HUES6 (cell line): ENCODE measurements at regions not wholly inside any gene's neighbourhood (a gene's known extent, or its start where the extent isn't known, plus 50 kb on each side); places are given as distances from the start of the nearest gene placed in this dataset.

Source experiments
- H3K27ac ChIP-seq: 2 replicates; pipeline ENCODE4 v1.7.0; 2013; ENCODE audit warnings: low read depth, mild to moderate bottlenecking, low read length, inconsistent platforms
- H3K27me3 ChIP-seq: 2 replicates; pipeline ENCODE4 v1.6.1; 2013; ENCODE audit warnings: low read length; ENCODE audit not compliant: control insufficient read depth, insufficient read depth
- H3K36me3 ChIP-seq: 2 replicates; pipeline ENCODE4 v1.6.1; 2013; ENCODE audit warnings: low read length; ENCODE audit not compliant: control insufficient read depth, insufficient read depth
- H3K4me1 ChIP-seq: 2 replicates; pipeline ENCODE4 v1.6.1; 2013; ENCODE audit warnings: low read length; ENCODE audit not compliant: control insufficient read depth, insufficient read depth
- H3K4me3 ChIP-seq: 2 replicates; pipeline ENCODE4 v1.5.1; 2013; ENCODE audit warnings: low read depth, low read length
- H3K9ac ChIP-seq: one replicate; pipeline ENCODE4 v1.6.1; 2013; ENCODE audit warnings: mild to moderate bottlenecking, low read length
- H3K9me3 ChIP-seq: 2 replicates; pipeline ENCODE4 v1.6.1; 2013; ENCODE audit warnings: low read depth, low read length; ENCODE audit not compliant: control insufficient read depth, insufficient read depth

- Histone ChIP-seq H3K4me1 (no peaks in the 10 kb centered on the region), H3K27me3 (no peaks in the 10 kb centered on the region), H3K4me3 (no peak overlapping the region), H3K9me3 (no peaks in the 10 kb centered on the region), H3K36me3 (no peaks in the 10 kb centered on the region), H3K27ac (no peak overlapping the region), H3K9ac (no peak overlapping the region)
Measured at GRCh38 chr7:1345796-1346755, 113.2 kb downstream of the MICALL2 start.

- Histone ChIP-seq H3K9me3 (no peaks in the 10 kb centered on the region), H3K27me3 (no peaks in the 10 kb centered on the region), H3K27ac (no peak overlapping the region)
Measured at GRCh38 chr7:1346851-1347250, 112.4 kb downstream of the MICALL2 start.

GRCh38 chr7:1348096-1348822 is 111.0 kb downstream of the MICALL2 start:
- Histone ChIP-seq H3K9me3 (no peaks in the 10 kb centered on the region), H3K27ac (no peak overlapping the region), H3K36me3 (no peaks in the 10 kb centered on the region), H3K4me1 (no peaks in the 10 kb centered on the region), H3K4me3 (no peak overlapping the region), H3K9ac (no peak overlapping the region), H3K27me3 (no peaks in the 10 kb centered on the region)

More at GRCh38 chr7:1346851-1347250, 112.4 kb downstream of the MICALL2 start:
- Histone ChIP-seq H3K4me1 (no peaks in the 10 kb centered on the region), H3K9ac (no peak overlapping the region), H3K4me3 (no peak overlapping the region), H3K36me3 (no peaks in the 10 kb centered on the region)

- Histone ChIP-seq H3K9ac (no peak overlapping the region), H3K27me3 (no peaks in the 10 kb centered on the region), H3K27ac (no peak overlapping the region), H3K4me3 (no peak overlapping the region), H3K4me1 (no peaks in the 10 kb centered on the region), H3K9me3 (no peaks in the 10 kb centered on the region), H3K36me3 (no peaks in the 10 kb centered on the region)
Measured at GRCh38 chr7:1348823-1349335, 110.4 kb downstream of the MICALL2 start.

- Histone ChIP-seq H3K27ac (no peak overlapping the region), H3K9ac (no peak overlapping the region), H3K36me3 (no peaks in the 10 kb centered on the region), H3K27me3 (no peaks in the 10 kb centered on the region), H3K9me3 (no peaks in the 10 kb centered on the region), H3K4me1 (no peaks in the 10 kb centered on the region), H3K4me3 (no peak overlapping the region)
Measured at GRCh38 chr7:1349351-1349761, 109.9 kb downstream of the MICALL2 start.

GRCh38 chr7:1351881-1352625 is 107.2 kb downstream of the MICALL2 start:
- no peaks in the 10 kb centered on the region for H3K36me3 ChIP-seq
- no peaks in the 10 kb centered on the region for H3K9me3 ChIP-seq
- no peak overlapping the region for H3K27ac ChIP-seq
- no peak overlapping the region for H3K9ac ChIP-seq
- H3K4me3 ChIP-seq = no peak overlapping the region
- no peaks in the 10 kb centered on the region for H3K27me3 ChIP-seq
- no peaks in the 10 kb centered on the region for H3K4me1 ChIP-seq

GRCh38 chr7:1352656-1353271 is 106.5 kb downstream of the MICALL2 start:
- no peaks in the 10 kb centered on the region for H3K9me3 ChIP-seq
- no peaks in the 10 kb centered on the region for H3K27me3 ChIP-seq

GRCh38 chr7:1354661-1355567 is 104.4 kb downstream of the MICALL2 start:
- no peaks in the 10 kb centered on the region for H3K9me3 ChIP-seq
- no peak overlapping the region for H3K9ac ChIP-seq
- H3K27me3 ChIP-seq = no peaks in the 10 kb centered on the region
- H3K4me1 ChIP-seq = no peaks in the 10 kb centered on the region
- no peak overlapping the region for H3K4me3 ChIP-seq
- no peaks in the 10 kb centered on the region for H3K36me3 ChIP-seq
- H3K27ac ChIP-seq = no peak overlapping the region

More at GRCh38 chr7:1352656-1353271, 106.5 kb downstream of the MICALL2 start:
- Histone ChIP-seq H3K36me3 (no peaks in the 10 kb centered on the region), H3K27ac (no peak overlapping the region), H3K9ac (no peak overlapping the region), H3K4me1 (no peaks in the 10 kb centered on the region), H3K4me3 (no peak overlapping the region)

GRCh38 chr7:1355568-1356340 is 103.5 kb downstream of the MICALL2 start:
- Histone ChIP-seq H3K9me3 (no peaks in the 10 kb centered on the region), H3K27me3 (no peaks in the 10 kb centered on the region), H3K9ac (no peak overlapping the region), H3K27ac (no peak overlapping the region), H3K4me1 (no peaks in the 10 kb centered on the region), H3K4me3 (no peak overlapping the region), H3K36me3 (no peaks in the 10 kb centered on the region)
